AG04449 (cell line): ENCODE measurements at regions not wholly inside any gene's neighbourhood (a gene's known extent, or its start where the extent isn't known, plus 50 kb on each side); places are given as distances from the start of the nearest gene placed in this dataset.

Experiments used
- CTCF ChIA-PET: fragments of 350-600 bp; formaldehyde crosslinking; extraction: SDS; loops from one replicate; lab custom pipeline; 2021; ENCODE audit warnings: antibody characterized with exemption; lab: Yijun Ruan, JAX
- POLR2A ChIA-PET: fragments of 400-600, 350-600 bp; formaldehyde crosslinking; extraction: SDS; loops from one replicate; lab custom pipeline; 2020; ENCODE audit warnings: antibody characterized with exemption, inconsistent platforms; lab: Yijun Ruan, JAX
- DNase-seq: peaks from one replicate; pipeline ENCODE4 v3.0.0-alpha.2; 2010; ENCODE audit warnings: low read depth, low spot score
- H3K4me3 ChIP-seq: 2 replicates; pipeline ENCODE4 v1.5.1; 2011; ENCODE audit warnings: low read depth, mild to moderate bottlenecking, control low read depth, low read length
- TF ChIP-seq, protein P1 (sequence below): IDR thresholded peaks from one replicate; pipeline ENCODE4 v1.5.1; 2011; ENCODE audit warnings: mild to moderate bottlenecking, moderate library complexity, low read length, control low read depth, inconsistent platforms; ENCODE audit not compliant: insufficient read depth; ENCODE audit errors: missing control alignments

DNA sequence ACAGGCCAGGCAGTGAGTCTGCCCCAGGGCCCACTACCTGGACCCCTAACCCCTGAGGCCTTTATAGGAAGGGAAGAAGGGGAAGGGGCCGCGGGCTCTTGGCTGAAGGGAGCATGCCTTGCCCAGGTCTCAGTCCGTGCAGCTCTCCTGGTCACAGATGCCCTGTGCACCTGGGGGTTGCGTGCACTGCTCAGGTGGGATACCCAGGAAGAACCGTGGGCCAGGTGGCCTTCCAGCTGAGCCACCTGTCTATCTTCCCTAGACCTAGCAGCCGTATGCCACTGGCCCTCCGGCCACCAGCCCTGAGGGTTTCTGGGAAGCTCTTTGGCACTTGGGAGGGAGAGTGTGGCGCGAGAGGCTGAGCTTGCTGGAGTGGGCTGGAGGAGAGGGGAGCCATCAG, 1178.6 kb downstream of the BRD1 start:
- TF ChIP-seq, protein P1, sequence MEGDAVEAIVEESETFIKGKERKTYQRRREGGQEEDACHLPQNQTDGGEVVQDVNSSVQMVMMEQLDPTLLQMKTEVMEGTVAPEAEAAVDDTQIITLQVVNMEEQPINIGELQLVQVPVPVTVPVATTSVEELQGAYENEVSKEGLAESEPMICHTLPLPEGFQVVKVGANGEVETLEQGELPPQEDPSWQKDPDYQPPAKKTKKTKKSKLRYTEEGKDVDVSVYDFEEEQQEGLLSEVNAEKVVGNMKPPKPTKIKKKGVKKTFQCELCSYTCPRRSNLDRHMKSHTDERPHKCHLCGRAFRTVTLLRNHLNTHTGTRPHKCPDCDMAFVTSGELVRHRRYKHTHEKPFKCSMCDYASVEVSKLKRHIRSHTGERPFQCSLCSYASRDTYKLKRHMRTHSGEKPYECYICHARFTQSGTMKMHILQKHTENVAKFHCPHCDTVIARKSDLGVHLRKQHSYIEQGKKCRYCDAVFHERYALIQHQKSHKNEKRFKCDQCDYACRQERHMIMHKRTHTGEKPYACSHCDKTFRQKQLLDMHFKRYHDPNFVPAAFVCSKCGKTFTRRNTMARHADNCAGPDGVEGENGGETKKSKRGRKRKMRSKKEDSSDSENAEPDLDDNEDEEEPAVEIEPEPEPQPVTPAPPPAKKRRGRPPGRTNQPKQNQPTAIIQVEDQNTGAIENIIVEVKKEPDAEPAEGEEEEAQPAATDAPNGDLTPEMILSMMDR, result no peak
- ChIA-PET CTCF (no interaction called here), POLR2A (no interaction called here)
- H3K4me3 ChIP-seq, result no peak overlapping the region
- no peak for DNase-seq

DNA sequence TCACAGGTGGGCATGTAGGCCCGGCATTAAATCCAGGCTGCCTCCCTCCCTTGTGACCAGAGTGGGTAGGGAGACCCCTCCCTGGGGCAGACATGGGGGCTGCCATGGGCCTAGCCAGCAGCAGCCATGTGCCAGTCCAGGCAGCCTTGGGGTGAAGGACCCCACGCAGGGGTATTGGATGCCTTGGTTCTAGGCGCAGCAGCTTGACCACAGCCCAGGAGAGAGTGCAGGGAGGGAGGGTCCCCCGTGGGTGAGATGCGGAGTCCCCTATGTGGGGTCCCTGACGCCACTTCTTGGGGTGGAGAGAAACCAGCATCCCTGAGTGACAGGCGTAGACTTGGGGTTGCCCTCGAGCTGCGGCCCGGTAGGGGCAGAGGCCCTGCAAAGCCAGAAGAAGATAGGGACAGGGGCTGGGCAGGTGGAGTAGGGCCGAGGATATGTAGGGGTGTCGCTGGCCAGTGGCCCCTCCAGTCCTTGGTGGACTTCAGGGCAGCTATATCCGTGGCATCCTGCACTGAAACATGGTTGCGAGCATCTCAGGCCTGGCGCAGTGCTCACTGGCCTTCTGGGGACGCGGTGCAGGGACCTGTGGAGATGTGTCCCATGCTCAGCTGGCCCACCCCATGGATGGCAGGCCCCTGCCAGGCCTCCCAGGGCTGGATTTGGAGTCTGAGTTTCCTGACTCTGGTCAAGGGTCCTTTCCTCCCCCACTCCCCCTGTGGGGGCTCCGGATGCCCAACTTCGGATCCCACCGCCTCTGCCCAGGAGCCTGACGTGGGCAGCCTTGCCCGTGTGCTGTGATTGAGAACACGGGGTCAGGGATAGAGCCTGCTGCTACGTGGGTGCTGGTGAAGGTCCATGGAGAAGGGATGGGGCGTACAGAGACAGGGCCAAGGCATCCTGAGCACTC, 1179.8 kb downstream of the BRD1 start:
- TF ChIP-seq, protein P1, result no peak
- CTCF ChIA-PET, result no interaction called here
- POLR2A ChIA-PET, result no interaction called here
- H3K4me3 ChIP-seq, result no peak overlapping the region
- no peak for DNase-seq

DNA sequence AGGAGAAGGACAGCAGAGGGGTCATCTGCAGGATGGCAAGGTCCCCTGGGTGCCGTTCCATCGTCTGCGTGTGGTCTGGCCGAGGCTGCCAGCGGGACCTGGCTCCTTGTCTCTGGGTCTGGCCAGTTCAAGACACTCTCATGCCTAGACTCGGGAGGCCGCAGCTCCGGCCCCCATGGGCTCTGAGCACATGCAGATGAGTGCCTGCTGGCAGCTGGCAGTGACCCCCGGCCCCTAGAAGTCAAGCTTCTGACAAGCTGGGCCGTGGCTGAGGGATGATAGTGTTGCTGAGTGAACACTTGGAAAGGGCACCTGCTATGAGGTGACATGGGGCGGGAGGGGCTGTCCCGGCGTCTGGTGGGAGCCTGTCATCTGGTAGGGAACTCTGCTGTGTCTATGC, 1180.6 kb downstream of the BRD1 start:
- CTCF ChIA-PET, result no interaction called here
- no peak for DNase-seq
- H3K4me3 ChIP-seq, result no peak overlapping the region
- POLR2A ChIA-PET, result no interaction called here
- TF ChIP-seq, protein P1, result no peak

DNA sequence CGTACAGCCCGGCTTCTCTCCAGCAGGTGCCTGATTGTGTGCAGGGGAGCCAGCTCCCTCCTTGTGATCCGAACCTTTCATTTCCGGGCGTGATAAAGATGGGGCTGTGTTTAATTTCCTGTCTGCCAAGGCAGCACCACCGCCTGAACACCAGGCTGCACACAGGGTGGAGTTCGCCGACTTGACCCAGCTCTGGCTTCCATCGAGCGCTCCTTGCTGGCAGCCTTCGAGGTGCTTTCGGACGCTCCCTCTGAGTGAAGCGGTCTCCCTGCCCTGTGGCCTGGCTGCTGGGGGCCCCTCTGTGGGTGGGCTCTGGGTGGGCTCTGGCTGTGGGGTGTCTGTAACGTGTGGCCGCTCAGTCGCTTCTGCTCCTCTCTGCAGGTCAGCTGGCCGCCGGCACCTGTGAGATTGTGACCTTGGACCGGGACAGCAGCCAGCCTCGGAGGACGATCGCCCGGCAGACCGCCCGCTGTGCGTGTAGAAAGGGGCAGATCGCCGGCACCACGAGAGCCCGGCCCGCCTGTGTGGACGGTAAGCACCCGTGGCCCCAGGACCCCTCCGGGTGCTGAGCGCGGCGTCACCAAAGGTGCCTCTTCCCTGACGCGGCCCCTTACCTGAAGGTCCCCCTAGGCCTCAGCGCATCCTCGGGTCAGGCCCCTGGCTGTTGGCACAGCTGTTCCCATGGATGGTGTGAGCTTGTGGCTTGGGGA, 1181.3 kb downstream of the BRD1 start:
- ChIA-PET POLR2A (no interaction called here), CTCF (no interaction called here)
- TF ChIP-seq, protein P1, result no peak

DNA sequence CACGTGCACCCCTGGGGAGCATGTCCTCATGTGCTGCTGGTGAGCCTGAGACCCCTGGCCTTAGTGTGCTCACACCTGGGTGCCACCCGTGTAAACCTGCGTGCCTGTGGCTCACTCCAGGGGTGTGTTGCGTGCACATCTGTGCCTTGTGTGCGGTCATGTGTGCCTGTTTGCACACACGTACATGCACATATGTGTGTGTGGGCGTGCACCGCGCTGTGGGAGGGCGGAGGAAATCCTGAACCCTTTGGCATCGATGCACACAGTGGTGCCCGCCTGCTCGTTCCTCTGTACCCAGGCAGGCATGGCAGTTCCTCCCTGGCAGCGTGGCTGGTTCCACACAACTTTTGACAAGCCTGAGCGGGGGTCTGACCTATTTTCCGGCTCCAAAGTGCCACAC, 1181.9 kb downstream of the BRD1 start:
- TF ChIP-seq, protein P1, result no peak
- no peak overlapping the region for H3K4me3 ChIP-seq
- no peak for DNase-seq
- ChIA-PET CTCF (no interaction called here), POLR2A (no interaction called here)

More for the DNA sequence above, 1181.3 kb downstream of the BRD1 start:
- DNase-seq, result no peak
- no peak overlapping the region for H3K4me3 ChIP-seq

DNA sequence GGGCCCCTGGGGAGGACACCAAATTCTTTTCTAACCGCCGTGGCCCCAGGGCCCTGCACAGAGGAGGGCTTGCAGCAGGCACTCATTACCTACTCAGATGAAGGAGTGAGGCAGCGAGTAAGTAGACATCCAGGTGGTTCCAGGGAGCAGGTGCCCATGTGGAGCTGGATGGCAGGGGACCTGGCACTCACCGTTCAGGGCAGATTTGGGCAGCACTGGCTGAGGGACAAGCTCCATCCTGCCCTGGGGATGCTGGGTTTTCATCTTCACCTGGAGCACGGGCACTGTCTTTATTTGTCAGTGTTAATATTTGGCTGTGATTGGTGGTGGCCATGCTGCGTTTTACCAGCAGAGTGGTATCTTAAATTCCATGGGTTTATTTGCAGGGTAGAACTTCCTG, 1182.7 kb downstream of the BRD1 start:
- no peak for DNase-seq
- POLR2A ChIA-PET, result no interaction called here
- H3K4me3 ChIP-seq, result no peak overlapping the region
- TF ChIP-seq, protein P1, result no peak
- CTCF ChIA-PET, result no interaction called here
